Right ventricle myocardium inferior (tissue), 1 donor: ENCODE measurements at regions not wholly inside any gene's neighbourhood (a gene's known extent, or its start where the extent isn't known, plus 50 kb on each side); places are given as distances from the start of the nearest gene placed in this dataset.
A peak's percentile ranks its signal among the peaks of the same experiment; 100 is the strongest.
"Not testable (repeated sequence)": the region's sequence is repeated elsewhere in the genome, so short reads cannot be mapped to it uniquely, and the experiment has no call there.

Experiments
- ATAC-seq: fragments of 200-7000 bp; cut with Tn5 transposase; one replicate; pipeline ENCODE4 v1.9.1; 2020; ENCODE audit warnings: mild to moderate bottlenecking, moderate library complexity
- DNase-seq: peaks from one replicate; pipeline ENCODE4 v3.0.0; 2021; ENCODE audit errors: missing footprints
- intact Hi-C: fragments of 100-400 bp; cut with DNase I; formaldehyde crosslinking; loops from one replicate; pipeline ENCODE4 v1.11.0; 2022
- donor health status: DM: no; HTN: yes; CAD: no; lungs with severe emphysema.

DNA sequence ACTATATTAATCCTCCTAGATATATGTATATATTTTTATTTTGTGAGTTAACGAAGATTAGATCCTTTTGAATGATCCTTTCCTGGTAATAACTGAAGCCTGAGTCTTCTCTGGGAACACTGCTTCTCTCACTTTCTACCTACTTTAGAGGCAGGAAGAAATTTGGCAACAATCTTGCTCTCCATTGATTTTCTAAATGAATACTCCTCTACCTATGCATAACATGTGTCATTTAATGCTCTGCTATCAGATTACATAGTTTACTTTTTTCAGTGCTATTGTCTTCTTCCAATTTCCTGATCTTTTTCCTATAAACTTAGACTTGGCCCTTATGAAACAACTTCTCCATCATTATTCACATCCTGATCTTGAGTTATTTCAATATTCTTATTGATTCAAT is 60.4 kb upstream of the PDHA2 start:
- no peak for DNase-seq

GRCh38 chr4:95778666-95779065 is 61.2 kb upstream of the PDHA2 start:
- DNase-seq: no peak
- intact Hi-C loops: no loop called here
- ATAC-seq: no peak

More for the DNA sequence above, 60.4 kb upstream of the PDHA2 start:
- ATAC-seq: no peak
- intact Hi-C loops: no loop called here

GRCh38 chr4:95770605-95771004 is 69.3 kb upstream of the PDHA2 start:
- ATAC-seq, DNase-seq, intact Hi-C loops: not testable (repeated sequence)

DNA sequence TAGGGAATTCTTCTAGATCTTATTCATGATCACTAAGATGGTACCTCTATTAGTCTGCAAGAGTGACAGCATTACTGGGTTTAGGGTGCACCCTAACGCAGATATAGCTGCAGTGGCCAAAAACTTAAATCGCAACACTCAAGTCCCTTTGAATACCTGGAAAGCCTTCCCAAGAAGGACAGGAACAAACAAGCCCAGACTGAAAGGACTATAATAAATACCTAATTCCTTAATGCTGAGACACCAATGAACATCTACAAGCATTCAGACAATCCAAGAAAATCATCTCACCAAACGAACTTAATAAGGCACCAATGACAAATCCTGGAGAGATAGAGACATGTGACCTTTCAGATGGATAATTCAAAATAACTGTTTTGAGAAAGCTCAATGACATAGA is 74.9 kb upstream of the PDHA2 start:
- ATAC-seq (no peak), DNase-seq (no peak)
- intact Hi-C loops: no loop called here

DNA sequence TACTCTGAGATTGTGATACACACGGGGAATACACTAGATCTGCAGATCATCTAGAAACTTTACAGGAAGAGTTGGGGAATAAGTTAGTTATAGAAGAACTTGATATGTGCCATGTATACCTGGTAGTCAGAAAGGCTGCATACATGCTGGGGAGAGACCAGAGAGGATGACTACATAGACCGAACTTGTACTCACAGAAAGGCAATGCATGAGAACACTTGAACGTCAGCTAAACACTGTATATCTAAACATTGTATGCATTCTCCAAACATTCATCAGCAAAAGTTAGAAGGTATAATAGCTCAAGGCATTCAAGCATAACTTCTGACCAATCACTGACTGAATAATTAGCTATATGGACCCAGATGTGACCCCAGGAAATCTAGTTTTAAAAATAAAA is 78.0 kb upstream of the PDHA2 start:
- DNase-seq (no peak), ATAC-seq (no peak)
- intact Hi-C loops: no loop called here

DNA sequence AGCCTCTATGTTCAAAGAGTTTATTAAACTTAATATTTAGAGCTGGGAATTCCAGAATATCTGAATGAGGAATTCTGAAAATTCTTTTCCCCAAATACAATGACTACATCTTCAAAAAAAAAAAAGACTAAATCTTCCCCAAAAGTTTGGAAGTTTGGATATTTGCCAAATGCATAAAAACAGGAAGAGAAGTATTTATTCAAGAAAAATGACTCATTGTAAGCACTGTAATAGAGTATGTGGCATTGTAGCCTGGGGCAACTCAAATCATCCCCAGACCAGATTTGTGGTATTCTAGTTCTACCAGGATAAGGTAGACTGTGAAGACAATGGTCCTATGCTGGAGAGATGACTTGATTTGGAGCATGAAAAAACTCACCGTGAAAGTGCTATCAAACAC is 78.5 kb upstream of the PDHA2 start:
- intact Hi-C loops: no loop called here
- DNase-seq (no peak), ATAC-seq (no peak)

GRCh38 chr4:95760646-95761045 is 79.2 kb upstream of the PDHA2 start:
- intact Hi-C loops, ATAC-seq, DNase-seq: not testable (repeated sequence)

DNA sequence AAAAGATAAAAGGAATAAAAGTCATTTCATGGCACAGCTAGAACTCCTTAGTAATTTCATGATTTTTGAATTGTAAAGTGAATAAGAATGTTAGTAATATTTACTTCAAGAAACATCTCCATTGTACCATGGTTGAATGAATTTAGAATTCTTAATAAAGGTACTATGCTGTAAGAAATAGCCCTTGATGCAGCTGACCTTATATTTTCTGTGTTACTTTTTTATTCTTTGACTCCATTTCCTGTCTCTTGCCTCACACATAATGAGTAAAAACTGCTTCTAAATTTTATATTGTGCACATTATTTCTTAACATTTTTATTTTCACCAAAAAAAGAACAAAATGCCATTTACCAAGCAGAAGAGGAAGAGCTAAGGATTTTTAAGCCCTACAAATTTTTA is 81.9 kb upstream of the PDHA2 start:
- no peak for ATAC-seq
- intact Hi-C loops: no loop called here
- no peak for DNase-seq

DNA sequence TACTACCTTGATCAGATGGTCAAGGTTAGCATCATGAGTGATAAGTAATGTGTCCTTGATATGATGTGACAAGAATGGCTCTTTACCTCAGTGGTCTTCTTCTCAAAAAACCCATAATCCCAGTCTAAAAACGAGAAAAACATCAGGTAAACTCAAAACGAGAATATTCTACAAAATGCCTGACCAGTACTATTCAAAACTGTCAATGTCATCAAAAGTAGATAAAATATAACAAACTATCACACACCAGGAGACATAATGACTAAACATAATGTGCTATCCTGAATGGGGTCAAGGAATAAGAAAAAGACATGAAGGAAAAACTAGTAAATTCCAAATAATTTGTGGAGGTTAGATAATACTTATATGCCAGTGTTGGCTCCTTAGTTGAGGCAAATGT is 85.2 kb upstream of the PDHA2 start:
- no peak for DNase-seq
- intact Hi-C loops: no loop called here
- ATAC-seq: no peak

DNA sequence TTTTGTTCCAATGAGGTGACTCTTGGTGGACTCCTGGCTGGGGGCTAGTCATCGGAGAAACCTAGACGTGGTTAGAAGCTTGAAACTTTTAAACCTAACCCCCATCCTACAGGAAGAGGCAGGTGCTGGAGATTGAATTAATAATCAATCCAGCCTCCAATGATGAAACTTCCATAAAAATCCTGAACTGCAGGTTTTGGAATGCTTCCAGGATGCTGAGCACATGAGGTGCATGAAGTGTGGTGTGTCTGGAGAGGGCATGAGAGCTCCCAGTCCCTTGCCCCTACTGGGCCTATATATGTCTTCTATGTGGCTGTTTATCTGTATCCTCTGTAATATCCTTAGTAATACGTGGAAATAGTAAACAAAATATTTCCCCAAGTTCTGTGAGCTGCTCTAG is 90.7 kb upstream of the PDHA2 start:
- intact Hi-C loops: no loop called here
- DNase-seq (no peak), ATAC-seq (no peak)

DNA sequence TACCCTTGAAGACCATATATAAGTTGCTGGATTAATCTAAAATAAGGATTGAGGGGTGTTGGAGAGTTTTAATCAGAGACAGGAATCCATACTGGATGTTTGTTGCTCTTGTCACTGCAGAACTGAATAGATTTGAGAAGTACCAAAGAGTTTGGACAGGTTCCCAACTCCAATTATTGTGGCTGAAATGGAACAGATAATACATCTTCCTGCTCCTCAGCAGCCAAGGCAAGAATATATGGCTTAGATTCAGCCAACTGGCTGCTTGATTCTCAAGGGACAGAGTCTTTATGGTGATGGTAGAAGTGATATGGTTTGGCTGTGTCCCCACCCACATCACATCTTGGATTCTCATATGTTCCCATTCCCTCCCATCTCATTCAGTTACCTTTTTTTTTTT is 97.0 kb upstream of the PDHA2 start:
- ATAC-seq (no peak), DNase-seq (no peak)
- intact Hi-C loops: no loop called here

DNA sequence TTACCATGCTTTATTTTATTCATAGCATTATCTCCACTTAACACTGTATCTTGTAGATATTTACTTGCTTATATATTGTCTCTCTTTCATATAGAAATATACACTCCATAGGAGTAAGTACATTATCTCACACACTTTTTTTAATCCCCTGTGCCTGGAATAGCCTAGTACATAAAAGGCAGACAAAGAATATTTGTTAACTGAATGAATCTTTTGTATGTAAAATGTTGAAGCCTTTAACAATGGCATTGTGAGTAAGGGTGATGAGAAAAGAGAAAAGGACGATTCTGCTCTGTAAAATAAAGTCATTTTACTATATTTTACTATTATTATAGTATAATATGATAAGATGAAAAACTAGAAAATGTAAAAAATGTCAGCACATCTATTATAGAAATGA is 97.7 kb upstream of the PDHA2 start:
- ATAC-seq (no peak), DNase-seq (no peak)
- intact Hi-C loops: no loop called here

DNA sequence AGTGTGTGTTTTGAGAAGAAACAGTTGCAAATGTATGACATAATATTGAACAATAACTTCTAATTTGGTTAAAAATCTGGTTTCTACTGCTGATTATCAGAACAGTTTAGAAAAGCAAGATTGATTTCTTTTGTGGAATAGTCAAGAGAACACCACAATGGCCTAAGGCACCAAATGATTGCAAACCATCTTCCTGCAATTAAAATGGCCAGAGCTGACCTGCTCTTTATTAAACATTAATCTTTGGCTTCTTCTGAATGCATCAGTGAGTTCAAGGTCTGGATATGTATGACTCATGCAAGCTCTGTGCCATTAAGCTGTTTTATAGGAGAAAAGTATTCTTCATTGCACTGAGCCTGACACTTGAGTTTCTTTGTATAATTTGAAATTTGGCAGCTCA is 107.8 kb upstream of the PDHA2 start:
- ATAC-seq (no peak), DNase-seq (no peak)
- intact Hi-C loops: no loop called here

- intact Hi-C loops: no loop called here
- DNase-seq: no peak
- no peak for ATAC-seq
Measured at GRCh38 chr4:95729596-95729995, 110.3 kb upstream of the PDHA2 start.

DNA sequence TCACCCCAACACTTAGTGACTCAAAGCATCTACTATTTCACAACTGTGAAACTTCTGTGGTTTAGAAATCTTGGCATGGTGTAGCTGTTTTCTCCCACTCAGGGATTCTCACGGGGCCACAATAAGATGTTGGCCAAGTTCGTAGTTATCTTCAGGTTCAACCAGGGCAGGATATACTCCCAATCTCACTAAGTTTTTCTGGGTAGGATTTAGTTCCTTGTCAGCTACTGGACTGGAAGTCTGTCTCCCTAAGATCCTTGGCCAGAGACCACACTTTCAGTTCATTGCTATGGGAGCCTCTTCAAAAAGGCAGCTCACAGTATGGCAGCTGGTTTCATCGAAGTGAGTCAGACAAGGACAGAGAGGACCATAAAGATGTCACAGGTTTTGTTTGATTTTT is 111.7 kb upstream of the PDHA2 start:
- intact Hi-C loops: no loop called here
- DNase-seq: no peak
- ATAC-seq: peak; percentile 92

DNA sequence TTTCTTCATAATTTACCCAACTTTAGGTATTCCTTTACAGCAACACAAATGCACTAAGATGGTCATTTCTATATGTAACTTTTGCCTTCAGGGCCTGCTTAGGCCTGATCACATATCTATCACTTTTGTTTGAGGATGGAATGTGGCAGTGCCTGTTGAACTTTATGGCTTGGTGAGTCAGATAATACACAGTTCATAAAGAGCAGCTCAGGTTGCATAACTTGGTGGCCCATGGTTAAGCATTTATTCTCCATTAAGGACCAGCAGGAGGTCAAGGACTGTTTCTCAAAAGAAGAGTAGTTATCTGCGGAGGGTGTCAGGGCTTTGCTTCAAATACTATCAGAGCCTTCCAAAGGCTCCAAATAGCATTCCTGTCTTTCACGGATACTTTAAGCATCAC is 124.1 kb upstream of the PDHA2 start:
- ATAC-seq: no peak

GRCh38 chr4:95714571-95714970 is 125.3 kb upstream of the PDHA2 start:
- DNase-seq (no peak), ATAC-seq (no peak)
- intact Hi-C loops: no loop called here

More for the DNA sequence above, 124.1 kb upstream of the PDHA2 start:
- DNase-seq: no peak
- intact Hi-C loops: no loop called here

DNA sequence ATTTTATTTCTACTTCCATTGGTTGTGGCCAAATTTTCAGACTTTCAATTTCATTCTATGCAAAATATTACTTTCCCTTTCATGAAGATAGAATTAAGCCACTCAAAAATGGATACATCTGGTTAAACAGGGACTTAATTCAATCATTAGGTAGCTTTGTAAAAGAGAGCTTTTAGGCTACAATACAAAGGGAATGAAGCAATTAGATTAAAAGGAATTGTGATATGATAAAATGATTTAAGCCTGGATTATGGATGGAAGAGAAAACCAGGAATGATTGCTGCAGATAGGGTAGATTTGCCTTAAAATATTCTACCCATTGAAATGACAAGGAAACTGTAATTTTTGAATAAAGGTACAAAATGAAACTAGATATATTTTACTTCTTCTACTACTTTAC is 134.6 kb upstream of the PDHA2 start:
- DNase-seq (no peak), ATAC-seq (no peak)
- intact Hi-C loops: no loop called here

- ATAC-seq (peak; percentile 75), DNase-seq (no peak)
- intact Hi-C loops: no loop called here
Measured at GRCh38 chr4:95701500-95702170, 138.3 kb upstream of the PDHA2 start.

DNA sequence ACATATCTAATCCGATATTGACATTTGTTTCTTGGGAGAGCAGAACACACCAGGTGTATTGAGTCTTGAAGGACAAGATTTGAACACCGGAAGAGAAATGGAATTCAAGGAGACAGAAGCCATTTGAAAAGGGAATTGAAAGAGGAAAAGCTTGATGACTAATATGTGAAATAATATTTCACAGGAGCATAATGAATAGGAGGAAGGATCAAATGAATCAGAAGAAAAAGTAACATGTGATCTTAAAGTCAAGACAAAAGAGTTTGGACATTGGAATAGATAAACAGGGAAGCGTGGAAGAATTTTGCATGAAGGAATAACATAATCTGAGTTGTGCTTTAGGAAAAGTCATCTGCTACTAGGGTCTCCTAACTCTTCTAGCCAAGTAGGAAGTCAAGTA is 145.5 kb upstream of the PDHA2 start:
- ATAC-seq (no peak), DNase-seq (no peak)
- intact Hi-C loops: no loop called here

DNA sequence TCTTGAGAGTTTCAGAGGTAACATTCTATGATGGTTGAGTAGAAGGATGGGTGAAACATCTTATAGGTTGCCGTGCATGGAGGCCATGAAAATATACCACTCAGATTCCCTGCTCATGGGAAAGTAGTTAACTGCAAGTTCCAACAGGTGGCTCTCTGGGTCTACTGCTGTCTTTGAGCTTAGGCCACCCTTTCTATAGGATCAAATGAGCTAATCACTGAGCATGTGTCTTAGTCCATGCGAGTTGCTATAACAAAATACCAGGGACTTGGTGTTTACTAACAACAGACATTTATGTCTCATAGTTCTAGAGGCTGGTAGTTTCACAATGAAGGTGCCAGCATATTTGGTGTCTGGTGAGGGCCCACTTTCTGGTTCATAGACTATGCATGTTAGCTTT is 144.8 kb upstream of the UNC5C start:
- intact Hi-C loops: no loop called here
- no peak for ATAC-seq

More for the DNA sequence above, 144.8 kb upstream of the UNC5C start:
- no peak for DNase-seq
